GM12892 (cell line): ENCODE measurements at regions not wholly inside any gene's neighbourhood (a gene's known extent, or its start where the extent isn't known, plus 50 kb on each side); places are given as distances from the start of the nearest gene placed in this dataset.

Experiments
- POLR2A ChIP-seq: IDR thresholded peaks from 2 replicates; pipeline ENCODE4 v1.6.1; 2011; ENCODE audit warnings: low read depth, low read length, control low read depth
- POLR2AphosphoS5 ChIP-seq: IDR thresholded peaks from 2 replicates; pipeline ENCODE4 v1.6.1; 2011; ENCODE audit warnings: low read depth, low read length, control low read depth

DNA sequence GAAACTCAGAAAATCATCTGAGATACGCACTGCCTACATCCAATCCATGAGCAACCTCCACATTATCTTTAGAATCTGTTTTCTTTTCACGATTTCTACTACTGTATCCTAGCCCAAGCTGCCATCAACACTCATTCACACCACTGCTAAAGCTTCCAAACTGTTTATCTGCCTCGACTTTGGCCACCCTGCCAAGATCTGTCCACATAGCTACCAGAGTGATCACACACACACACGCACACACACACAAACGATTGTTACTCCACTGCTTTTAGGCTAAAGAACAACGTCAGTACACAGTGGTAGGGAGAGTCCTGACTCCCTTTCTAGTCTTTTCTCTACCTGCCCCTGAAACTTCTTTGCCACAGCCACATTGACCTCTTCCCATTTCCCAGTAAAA, 142.0 kb downstream of the CCDC71L start:
- TF ChIP-seq POLR2A, result no peak
- no peak for TF ChIP-seq POLR2AphosphoS5
